ENCODE measurements at regions not wholly inside any gene's neighbourhood (a gene's known extent, or its start where the extent isn't known, plus 50 kb on each side); places are given as distances from the start of the nearest gene placed in this dataset.

DNA sequence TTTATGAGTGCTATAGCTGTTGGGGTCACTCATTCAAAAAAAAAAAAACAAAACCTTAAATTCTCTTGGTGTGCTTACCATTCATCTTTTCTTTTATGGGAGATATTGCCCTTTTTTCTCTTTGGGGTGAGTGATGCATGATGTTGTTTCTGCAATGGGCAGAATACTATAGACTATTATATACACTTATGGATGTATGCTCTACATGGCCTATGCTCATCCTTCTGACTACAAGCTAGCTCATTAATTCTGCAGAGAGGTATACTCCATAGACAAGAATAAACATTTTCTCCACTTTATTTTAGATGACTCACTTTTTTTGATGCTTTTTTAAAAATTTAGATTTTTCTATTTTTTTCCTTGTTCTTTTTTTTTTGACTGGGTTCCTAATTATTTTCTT, 160.3 kb upstream of the ANK2 start:
- H3K27me3 ChIP-seq = no peaks in the 10 kb centered on the region
- TF ChIP-seq, protein P1, sequence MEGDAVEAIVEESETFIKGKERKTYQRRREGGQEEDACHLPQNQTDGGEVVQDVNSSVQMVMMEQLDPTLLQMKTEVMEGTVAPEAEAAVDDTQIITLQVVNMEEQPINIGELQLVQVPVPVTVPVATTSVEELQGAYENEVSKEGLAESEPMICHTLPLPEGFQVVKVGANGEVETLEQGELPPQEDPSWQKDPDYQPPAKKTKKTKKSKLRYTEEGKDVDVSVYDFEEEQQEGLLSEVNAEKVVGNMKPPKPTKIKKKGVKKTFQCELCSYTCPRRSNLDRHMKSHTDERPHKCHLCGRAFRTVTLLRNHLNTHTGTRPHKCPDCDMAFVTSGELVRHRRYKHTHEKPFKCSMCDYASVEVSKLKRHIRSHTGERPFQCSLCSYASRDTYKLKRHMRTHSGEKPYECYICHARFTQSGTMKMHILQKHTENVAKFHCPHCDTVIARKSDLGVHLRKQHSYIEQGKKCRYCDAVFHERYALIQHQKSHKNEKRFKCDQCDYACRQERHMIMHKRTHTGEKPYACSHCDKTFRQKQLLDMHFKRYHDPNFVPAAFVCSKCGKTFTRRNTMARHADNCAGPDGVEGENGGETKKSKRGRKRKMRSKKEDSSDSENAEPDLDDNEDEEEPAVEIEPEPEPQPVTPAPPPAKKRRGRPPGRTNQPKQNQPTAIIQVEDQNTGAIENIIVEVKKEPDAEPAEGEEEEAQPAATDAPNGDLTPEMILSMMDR (IDR thresholded peaks at IDR 0.05) = no peak
- DNase-seq (ENCODE audit: low spot score) = no peak
- no peaks in the 10 kb centered on the region for H3K4me1 ChIP-seq
- no peaks in the 10 kb centered on the region for H3K36me3 ChIP-seq
- H3K9me3 ChIP-seq = no peaks in the 10 kb centered on the region
- H3K4me3 ChIP-seq = no peak overlapping the region
- no peak overlapping the region for H3K27ac ChIP-seq

DNA sequence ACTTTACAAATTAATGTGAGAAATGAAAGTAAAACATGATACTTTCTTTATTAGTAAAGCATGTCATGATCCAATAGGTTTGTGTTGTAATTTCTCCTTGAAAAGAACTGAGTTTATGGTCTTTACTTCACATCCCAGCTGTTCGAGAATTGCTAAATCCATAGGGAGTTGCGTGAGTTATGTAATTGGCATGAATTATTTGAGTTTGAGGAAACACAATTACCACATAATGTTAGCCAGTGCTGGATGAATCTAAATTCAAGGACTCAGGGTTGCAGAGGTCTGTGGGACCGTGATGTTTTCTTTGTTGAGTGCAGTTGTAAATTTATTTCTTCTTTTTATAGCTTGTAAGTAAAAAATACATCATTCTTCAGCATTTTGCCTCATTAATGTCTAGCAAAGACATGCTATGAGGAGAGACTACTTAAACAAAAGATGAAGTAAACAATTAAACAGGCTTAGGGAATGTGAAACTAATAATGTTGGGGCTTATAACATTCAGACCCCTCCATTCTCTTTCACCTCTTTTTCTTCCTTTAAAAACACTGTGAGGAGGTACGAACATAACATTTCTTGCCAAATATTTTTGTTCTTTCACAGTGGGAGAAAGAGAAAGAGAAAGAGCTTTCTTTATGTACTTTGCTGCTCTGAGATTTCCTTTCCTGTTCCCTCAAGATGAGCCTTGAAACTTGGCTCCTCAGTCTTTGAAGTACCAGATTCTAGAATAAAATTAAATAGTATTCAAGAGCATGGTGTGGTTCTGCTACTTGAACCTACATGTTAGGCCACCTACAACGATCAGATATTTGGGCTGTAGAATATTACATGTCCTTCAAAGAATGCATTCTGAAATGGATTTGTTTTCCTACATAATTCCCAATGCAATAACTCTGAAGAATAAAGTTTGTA, 159.6 kb upstream of the ANK2 start:
- peak overlapping the region in 1 of 2 donors; percentile 17 for H3K4me3 ChIP-seq
- H3K4me1 ChIP-seq = no peaks in the 10 kb centered on the region

DNA sequence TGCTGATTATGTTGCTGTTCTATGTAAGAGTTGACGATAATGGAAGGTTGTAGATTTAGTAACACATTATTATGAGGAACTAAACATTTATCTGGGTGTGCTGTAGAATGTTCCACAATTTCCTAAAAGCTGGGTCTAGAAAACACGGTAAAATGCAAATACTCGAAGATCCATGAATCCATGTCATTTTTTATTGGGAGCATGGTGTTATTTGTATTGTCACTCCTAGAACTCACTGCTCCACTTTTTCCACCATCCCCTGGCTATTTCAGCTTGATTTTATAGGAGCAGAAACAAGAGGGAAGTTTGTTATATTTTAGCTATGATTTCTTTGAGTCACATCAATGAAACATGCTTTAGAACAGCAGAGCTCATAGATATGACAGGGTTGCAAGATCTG, 155.0 kb upstream of the ANK2 start:
- H3K4me1 ChIP-seq = peaks cover 0 to 12% of the 10 kb centered on the region in 2 donors
- H3K36me3 ChIP-seq = no peaks in the 10 kb centered on the region
- TF ChIP-seq, protein P1 (IDR thresholded peaks at IDR 0.05) = no peak
- no peak overlapping the region for H3K27ac ChIP-seq
- H3K27me3 ChIP-seq = no peaks in the 10 kb centered on the region
- H3K9me3 ChIP-seq = no peaks in the 10 kb centered on the region
- H3K4me3 ChIP-seq = no peak overlapping the region
- DNase-seq (ENCODE audit: low spot score) = no peak

More for the DNA sequence above, 159.6 kb upstream of the ANK2 start:
- H3K9me3 ChIP-seq = no peaks in the 10 kb centered on the region
- no peaks in the 10 kb centered on the region for H3K36me3 ChIP-seq
- peak overlapping the region in 1 of 2 donors; percentile 19 for H3K27ac ChIP-seq
- TF ChIP-seq, protein P1 (IDR thresholded peaks at IDR 0.05) = no peak
- H3K27me3 ChIP-seq = no peaks in the 10 kb centered on the region
- no peak for DNase-seq (ENCODE audit: low spot score)

DNA sequence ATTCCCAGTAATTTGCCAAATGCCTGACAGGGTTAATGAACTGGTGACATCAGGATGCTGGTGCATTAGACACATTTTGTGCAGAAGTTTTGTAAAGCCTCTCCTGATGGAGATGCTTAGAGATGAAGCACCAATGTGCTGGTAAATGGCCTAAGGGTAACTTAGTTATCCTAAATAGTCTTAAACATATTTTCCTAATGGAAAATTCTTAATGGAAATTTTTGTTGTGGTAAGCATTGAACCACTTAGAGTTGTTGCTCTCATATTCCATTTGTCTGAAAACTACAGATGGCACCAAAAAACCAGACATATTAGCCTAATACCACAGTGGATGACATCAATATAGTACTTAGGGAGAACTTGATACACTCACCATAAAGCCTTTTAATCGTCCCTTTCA, 154.5 kb upstream of the ANK2 start:
- H3K27ac ChIP-seq = no peak overlapping the region

DNA sequence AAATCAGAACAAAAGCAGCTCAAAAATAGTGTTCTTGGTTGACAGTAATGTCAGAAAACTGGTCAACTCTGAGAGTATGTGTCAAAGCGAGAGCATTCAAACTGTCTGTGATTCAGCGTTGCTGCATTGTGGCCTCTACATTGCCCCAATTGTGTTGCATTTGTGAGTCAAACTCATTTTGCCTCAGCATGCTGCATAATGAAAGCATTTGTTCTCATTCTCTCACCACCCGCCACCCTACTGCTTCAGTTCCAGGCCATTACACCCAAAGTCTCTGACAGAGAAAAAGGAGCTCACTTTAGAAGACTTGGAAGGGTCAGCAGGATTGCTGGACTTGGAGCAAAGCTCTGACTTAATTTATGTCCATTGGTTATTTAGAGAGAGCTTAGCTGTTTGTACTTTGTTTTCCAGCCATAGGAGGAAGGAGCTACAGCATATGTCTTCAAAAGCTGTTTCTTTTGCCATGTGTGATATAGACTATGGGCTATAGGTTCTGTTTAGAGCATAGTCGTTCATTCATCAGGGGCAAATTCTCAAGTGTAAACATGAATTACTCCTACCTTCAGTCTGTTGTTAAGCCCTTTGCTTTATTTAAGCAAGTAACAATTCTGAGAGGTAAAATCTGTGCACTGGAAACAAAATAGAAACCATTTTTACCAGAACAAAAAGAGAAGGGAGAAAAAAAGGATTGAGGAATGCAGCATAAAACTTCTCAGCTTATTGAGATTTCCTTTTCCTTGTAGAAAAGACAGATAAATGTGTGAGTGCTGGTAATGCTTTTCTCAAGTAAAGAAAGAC, 153.4 kb upstream of the ANK2 start:
- TF ChIP-seq, protein P1 (IDR thresholded peaks at IDR 0.05) = no peak
- Histone ChIP-seq H3K36me3 (no peaks in the 10 kb centered on the region), H3K27me3 (no peaks in the 10 kb centered on the region), H3K4me3 (no peak overlapping the region), H3K9me3 (no peaks in the 10 kb centered on the region), H3K27ac (peak overlapping the region; percentile 27 to 34), H3K4me1 (peaks cover 0 to 12% of the 10 kb centered on the region in 2 donors)
- no peak for DNase-seq (ENCODE audit: low spot score)

More for the DNA sequence above, 154.5 kb upstream of the ANK2 start:
- Histone ChIP-seq H3K4me3 (no peak overlapping the region), H3K9me3 (no peaks in the 10 kb centered on the region), H3K27me3 (no peaks in the 10 kb centered on the region), H3K4me1 (peaks cover 0 to 12% of the 10 kb centered on the region in 2 donors), H3K36me3 (no peaks in the 10 kb centered on the region)
- TF ChIP-seq, protein P1 (IDR thresholded peaks at IDR 0.05) = no peak
- DNase-seq (ENCODE audit: low spot score) = no peak
